ENCODE measurements at regions not wholly inside any gene's neighbourhood (a gene's known extent, or its start where the extent isn't known, plus 50 kb on each side); places are given as distances from the start of the nearest gene placed in this dataset.

- no peak for DNase-seq
Observed at GRCh38 chr11:19661827-19662226, 50.8 kb upstream of the NAV2 start.

DNA sequence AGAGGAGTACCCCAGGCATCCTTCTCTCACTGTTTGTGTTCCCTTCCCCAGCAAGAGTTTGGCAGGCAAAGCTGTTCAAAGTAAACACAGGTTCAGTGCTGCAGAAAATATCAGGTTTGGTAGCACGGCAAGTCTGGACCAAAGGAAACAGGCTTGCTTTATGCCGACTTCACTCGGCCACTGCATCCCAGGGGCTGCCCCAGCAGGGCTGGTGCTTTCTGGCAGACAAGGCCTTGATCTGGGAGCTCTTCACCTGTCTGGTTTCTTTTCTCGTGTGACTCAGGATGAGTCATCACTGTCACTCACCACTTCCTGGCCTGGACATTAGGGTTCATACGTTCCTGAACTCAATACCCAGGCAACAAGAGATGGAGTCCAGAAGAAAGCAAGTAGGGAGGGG lies 52.6 kb upstream of the NAV2 start:
- DNase-seq, result no peak

DNA sequence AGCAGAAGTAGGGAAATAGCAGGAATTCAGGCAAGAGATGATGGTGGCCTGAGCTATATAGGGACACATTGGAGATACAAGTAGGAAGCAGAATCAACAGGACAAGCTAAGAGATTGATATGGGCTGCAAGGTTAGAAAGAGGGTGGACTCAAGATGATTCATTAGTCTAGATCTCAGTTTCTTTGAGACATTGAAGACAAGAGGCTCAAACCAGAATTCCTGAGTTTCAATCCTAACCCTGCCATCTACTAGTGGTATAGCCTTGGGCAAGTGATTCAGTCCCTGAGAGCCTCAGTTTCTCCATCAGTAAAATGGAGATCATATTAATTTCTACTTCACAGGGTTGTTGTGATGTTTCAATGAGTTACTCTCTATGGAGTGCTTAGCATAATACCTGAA lies 53.1 kb upstream of the NAV2 start:
- DNase-seq, result no peak

DNA sequence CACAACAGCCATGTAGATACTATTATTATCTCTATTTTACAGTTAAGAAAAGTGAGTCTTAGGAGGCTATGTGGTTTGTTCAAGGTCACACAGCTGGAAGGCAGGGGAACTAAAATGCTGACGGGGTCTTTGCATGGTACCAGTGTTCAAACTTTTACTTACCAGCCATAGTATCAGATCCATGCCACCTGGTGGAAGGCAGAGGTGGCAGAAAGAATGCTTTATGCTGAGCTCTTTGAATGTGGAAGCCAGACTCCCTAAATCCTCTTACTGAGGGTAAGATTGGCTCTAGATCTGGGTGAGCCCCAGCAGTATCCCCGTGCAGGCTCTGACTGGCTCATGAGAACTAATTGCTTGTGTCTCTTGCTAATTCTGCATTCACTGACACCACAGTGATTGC lies 54.3 kb upstream of the NAV2 start:
- no peak for DNase-seq

- no peak for DNase-seq
Observed at GRCh38 chr11:19656140-19656541, 56.5 kb upstream of the NAV2 start.

GRCh38 chr11:19652623-19653375 lies 59.8 kb upstream of the NAV2 start:
- no peak for DNase-seq

DNA sequence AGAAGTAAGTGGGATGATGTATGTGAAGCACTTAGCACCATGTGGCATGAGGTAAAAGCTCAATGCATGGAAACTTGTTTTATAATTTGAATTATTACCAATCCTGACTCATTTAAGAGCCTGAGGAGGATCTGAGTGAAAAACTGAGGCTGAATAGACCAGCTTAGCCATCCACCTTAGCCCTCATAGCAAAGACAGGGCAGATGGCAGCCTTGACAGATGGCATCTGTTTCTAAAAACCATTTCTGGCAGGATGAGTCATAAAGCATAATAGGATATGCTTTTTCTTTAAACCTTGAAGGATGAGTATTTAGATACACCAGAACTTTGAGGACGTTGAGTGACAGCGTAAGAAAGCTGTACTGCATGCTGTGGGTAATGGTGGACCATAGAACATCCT lies 61.0 kb upstream of the NAV2 start:
- no peak for DNase-seq

GRCh38 chr11:19651028-19651427 lies 61.6 kb upstream of the NAV2 start:
- DNase-seq, result no peak

- no peak for DNase-seq
Observed at GRCh38 chr11:19650467-19650866, 62.2 kb upstream of the NAV2 start.

DNA sequence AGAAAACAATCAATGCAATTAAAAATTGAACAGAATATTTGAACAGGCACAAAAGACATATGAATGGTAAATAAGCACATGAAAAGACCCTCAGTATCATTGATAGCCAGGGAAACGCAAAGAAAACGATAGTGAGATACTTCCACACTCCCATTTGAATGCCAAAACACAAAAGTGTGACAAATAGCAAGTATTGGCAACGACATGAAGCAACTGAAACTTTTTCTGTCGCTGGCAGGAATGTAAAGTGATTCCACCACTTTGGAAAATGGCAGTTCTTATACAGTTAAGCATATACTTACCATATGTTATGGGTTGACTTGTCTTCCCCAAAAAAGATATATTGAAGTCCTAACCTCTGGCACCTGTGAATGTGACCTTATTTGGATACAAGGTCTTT lies 62.9 kb upstream of the NAV2 start:
- DNase-seq, result no peak

- no peak for DNase-seq
Observed at GRCh38 chr11:19648321-19648720, 64.3 kb upstream of the NAV2 start.

DNA sequence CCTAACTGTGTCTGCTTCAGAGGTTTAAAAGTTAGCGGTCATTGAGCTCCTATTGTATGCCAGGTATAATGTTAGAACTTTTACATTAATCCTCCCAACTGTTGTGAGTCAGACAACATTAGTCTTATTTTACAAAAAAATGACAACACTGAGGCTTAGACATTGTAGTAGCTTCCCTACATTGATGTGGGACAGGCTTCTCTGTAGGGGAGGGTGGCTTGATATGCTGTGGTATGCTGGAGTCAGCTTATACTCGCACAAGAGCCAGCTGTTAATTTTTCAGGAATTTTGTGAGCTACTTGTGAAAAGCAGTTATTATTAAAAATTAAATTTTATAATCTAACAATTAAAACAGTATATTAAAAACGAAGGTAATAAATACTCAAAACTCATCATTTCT lies 64.8 kb upstream of the NAV2 start:
- no peak for DNase-seq

- DNase-seq, result no peak
Observed at GRCh38 chr11:19646921-19647320, 65.7 kb upstream of the NAV2 start.

- DNase-seq, result no peak
Observed at GRCh38 chr11:19646308-19646707, 66.3 kb upstream of the NAV2 start.

- no peak for DNase-seq
Observed at GRCh38 chr11:19644316-19644715, 68.3 kb upstream of the NAV2 start.

GRCh38 chr11:19642185-19643158 lies 70.2 kb upstream of the NAV2 start:
- DNase-seq, result no peak

DNA sequence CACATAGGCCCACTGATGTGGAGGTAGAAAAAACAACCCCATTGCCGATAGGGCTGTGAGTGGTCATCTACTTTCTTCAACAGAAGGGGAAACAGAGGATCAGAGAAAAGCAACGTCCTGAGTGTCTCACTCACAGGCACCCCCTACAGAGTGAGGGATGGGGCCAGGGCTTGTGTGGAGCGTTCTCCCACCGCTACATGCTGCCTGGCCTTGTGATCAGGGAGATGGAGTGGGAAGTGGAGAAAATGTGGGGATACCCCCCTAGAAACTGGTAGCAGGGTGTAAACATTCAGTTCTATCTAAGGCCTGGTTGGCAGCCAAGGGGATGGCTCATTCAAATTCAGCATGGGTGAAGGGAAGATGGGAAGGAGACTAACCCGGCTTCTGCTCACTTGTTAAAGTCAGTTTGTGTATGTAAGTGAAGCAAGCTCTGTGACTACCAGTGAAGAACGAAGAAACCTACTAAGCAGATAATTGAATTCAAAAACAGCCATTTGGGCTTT lies 73.0 kb upstream of the NAV2 start:
- DNase-seq, result no peak

DNA sequence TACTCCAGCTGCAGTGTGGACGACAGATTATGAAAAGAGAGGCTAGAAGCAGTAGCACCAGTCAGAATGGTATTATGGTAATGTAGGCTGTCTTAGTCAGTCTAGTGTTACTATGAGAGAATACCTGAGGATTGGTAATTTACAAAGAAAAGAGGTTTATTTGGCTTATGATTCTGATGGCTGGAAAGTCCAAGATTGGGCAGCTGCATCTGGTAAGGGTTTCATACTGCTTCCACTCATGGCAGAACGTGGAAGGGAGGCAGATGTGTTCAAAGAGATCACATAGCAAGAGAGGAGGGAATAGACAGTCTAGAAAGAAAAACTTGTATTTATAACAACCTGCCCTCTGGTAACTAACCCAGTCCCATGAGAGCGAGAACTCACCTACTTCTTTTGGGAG lies 77.3 kb upstream of the NAV2 start:
- DNase-seq, result no peak

- DNase-seq, result no peak
Observed at GRCh38 chr11:19633276-19633675, 79.4 kb upstream of the NAV2 start.

DNA sequence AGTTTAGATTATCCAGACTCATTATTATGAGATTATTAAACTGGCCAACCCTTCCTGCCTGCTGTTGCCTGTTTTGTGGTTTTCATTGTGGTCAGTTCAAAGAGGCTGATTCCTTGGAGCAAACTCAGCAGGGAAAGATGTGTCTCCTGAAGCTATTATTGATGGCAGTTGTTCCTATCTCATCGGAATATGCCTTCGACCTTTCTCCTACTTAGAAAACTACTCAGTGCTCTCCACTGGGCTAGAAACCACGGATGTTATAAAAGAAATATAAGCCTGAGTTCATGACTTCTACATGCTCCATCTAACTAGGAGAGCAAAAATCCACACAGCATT lies 80.2 kb upstream of the NAV2 start:
- no peak for DNase-seq

DNA sequence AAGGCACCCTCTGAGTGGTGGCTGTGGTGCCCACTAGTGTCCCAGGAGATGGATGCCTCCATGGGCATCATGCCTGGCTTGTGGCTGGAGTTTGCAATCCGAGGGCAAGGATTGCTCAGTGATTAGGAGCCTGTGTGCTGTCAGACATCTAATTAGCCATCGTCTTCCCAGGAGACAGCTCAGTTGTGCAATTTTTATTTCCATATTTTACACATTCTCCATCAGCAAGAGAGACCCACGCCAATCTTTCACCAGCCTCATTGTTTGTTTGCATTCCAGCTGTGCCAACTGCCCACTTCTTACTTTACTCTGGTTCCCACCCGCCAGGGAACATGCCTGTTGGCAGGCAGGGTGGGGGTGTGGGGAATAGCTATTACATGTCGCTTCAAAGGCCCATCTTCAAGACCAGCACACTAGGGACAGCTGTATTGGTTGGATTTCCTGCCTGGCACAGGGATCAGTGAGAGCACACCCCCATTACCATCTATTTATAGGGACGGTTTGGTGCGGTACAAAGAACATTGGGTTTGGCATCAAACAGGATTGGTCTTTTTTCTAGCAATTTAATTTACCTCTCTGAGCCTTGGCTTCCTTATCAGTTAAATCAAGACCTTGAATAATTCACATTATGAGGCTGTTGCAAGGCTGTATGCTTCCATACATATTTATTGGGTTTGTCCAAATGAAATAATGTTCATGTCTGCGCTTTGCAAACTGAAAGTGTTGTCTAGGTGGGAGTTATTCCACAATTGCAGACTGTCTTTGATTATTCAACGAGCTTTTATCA lies 80.7 kb upstream of the NAV2 start:
- no peak for DNase-seq

DNA sequence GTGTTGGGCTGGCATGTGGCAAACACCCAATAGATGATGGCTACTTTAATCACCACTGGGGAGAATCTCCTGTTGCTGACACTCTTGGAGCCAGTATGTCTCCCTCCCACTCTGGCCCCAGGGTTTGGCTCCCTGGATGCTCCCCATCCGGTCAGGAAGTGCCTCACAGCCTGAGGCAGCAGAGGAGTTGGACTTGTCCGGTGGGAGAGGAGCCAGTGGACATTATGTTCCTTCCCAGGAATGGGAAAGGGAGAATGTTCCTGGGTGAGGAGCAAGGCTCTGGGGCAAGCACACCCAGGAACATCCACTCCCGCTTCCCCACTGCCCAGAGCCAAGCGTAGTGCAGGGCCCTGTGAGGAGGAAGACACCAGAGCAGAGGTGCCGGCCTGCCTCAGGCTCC lies 84.6 kb upstream of the NAV2 start:
- no peak for DNase-seq

DNA sequence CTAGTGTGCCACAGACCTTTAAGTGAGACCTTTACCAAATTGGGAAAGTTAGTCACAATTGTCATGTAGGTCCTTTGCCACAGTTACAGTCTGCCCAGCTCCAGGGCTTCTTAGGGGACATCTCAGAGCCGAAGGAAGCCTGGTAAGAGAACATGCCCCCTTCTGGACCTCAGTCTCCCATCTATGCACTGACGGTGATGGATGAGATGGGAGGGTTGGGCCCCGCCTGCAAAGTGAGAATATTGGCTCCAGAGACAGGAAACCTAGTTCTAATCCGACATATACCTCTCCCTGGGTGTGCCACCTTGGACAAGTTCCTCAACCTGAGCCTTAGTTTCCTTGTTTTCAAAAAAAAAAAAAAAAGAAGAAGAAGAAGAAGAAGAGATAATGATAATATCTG lies 85.1 kb upstream of the NAV2 start:
- no peak for DNase-seq
